K562 (cell line): ENCODE measurements at regions not wholly inside any gene's neighbourhood (a gene's known extent, or its start where the extent isn't known, plus 50 kb on each side); places are given as distances from the start of the nearest gene placed in this dataset.
A peak's percentile ranks its signal among the peaks of the same experiment; 100 is the strongest.

Source experiments
- ATAC-seq: fragments of 200-7000 bp; cut with Tn5 transposase; 3 replicates; pipeline ENCODE4 v1.9.1; 2020; ENCODE audit warnings: moderate library complexity
- BruUV-seq: library from RNA; stranded (reverse); fragments of 400-500 nt; replicated peaks from 2 replicates; lab custom pipeline; 2021; lab: Mats Ljungman, UMichigan
- CTCF ChIA-PET: fragments of 300-600 bp; formaldehyde crosslinking; extraction: SDS; loops from one replicate; lab custom pipeline; 2021; ENCODE audit warnings: low intra/inter-chr PET ratio; lab: Yijun Ruan, JAX
- POLR2A ChIA-PET: fragments of 300-600, 350-650 bp; sonication (Branson Sonifier 250); formaldehyde crosslinking; extraction: SDS; loops from one replicate; lab custom pipeline; 2021; ENCODE audit warnings: antibody characterized with exemption, inconsistent platforms; lab: Yijun Ruan, JAX
- DNase-seq, 4 experiments: peaks; one replicate each; pipeline versions ENCODE4 v3.0.0 to v3.0.0-alpha.2; 2011 to 2018; ENCODE audit warnings: low spot score in 3 of 4, mixed read lengths in 3 of 4; ENCODE audit errors: extremely low read depth in 1 of 4
- FAIRE-seq: peaks from 2 replicates; lab custom pipeline; 2011; peaks lifted over from hg19 to GRCh38; lab: Jason Lieb, UNC
- H2AFZ ChIP-seq: 2 replicates; pipeline ENCODE4 v1.6.0; 2011; ENCODE audit warnings: low read depth, low read length, control low read depth, inconsistent platforms
- H3K27ac ChIP-seq: fragments of 200-600 bp; 3 replicates; pipeline ENCODE4 v1.8.0; 2011; ENCODE audit warnings: low read depth, mild to moderate bottlenecking, control low read depth, inconsistent platforms, low read length, moderate library complexity, mixed read lengths; ENCODE audit errors: extremely low read depth
- H3K27me3 ChIP-seq, 2 experiments: fragments of 300-600 bp in 1 of 2; 2 replicates in 1 of 2; 3 replicates in 1 of 2; pipeline versions ENCODE4 v1.6.0 to v1.8.0; 2011; ENCODE audit warnings: inconsistent platforms in 2 of 2, low read length in 2 of 2, mild to moderate bottlenecking in 1 of 2, mixed read lengths in 1 of 2, moderate library complexity in 1 of 2; ENCODE audit not compliant: control insufficient read depth in 2 of 2, insufficient read depth in 2 of 2
- H3K36me3 ChIP-seq: fragments of 300-600 bp; 3 replicates; pipeline ENCODE4 v1.8.0; 2011; ENCODE audit warnings: mild to moderate bottlenecking, low read length, inconsistent platforms; ENCODE audit not compliant: control insufficient read depth, insufficient read depth
- H3K4me1 ChIP-seq, 2 experiments: fragments of 200-600 bp in 1 of 2; replicated peaks in 1 of 2; 2 replicates in 1 of 2; 3 replicates in 1 of 2; pipeline versions ENCODE4 v1.5.1 to v1.8.0; 2011; ENCODE audit warnings: inconsistent platforms in 2 of 2, low read length in 2 of 2, mild to moderate bottlenecking in 1 of 2, mixed read lengths in 1 of 2, moderate library complexity in 1 of 2; ENCODE audit not compliant: control insufficient read depth in 2 of 2, insufficient read depth in 2 of 2
- H3K4me2 ChIP-seq: 2 replicates; pipeline ENCODE4 v1.6.1; 2011; ENCODE audit warnings: low read length, control low read depth, inconsistent platforms, mixed read lengths; ENCODE audit not compliant: insufficient read depth
- H3K4me3 ChIP-seq: fragments of 200-600 bp; sonication (generic), shearing (Covaris generic); 2 replicates; pipeline ENCODE4 v1.5.1; 2016; ENCODE audit warnings: control low read depth, inconsistent platforms
- H3K79me2 ChIP-seq: fragments of 200-600 bp; 3 replicates; pipeline ENCODE4 v1.8.0; 2011; ENCODE audit warnings: low read length, inconsistent platforms; ENCODE audit not compliant: control insufficient read depth, insufficient read depth
- H3K9ac ChIP-seq, 2 experiments: 2 replicates each; pipeline versions ENCODE4 v1.6.0 to v1.6.1; 2011; ENCODE audit warnings: low read depth in 2 of 2, low read length in 2 of 2, control low read depth in 1 of 2, inconsistent platforms in 1 of 2, mild to moderate bottlenecking in 1 of 2, mixed read lengths in 1 of 2; ENCODE audit not compliant: insufficient read depth in 1 of 2
- H3K9me1 ChIP-seq: one replicate; pipeline ENCODE4 v1.6.0; 2011; ENCODE audit warnings: inconsistent platforms, mild to moderate bottlenecking, low read length, moderate library complexity; ENCODE audit not compliant: control insufficient read depth, insufficient read depth
- H3K9me3 ChIP-seq: replicated peaks from 2 replicates; pipeline ENCODE4 v1.5.1; 2011; ENCODE audit warnings: low read depth, low read length, inconsistent platforms; ENCODE audit not compliant: control insufficient read depth, insufficient read depth
- H4K20me1 ChIP-seq: replicated peaks from 2 replicates; pipeline ENCODE4 v1.6.1; 2011; ENCODE audit warnings: low read length, inconsistent platforms, mixed read lengths; ENCODE audit not compliant: control insufficient read depth, insufficient read depth
- EHMT2 ChIP-seq: fragments of 450-650 bp; IDR thresholded peaks from 2 replicates; pipeline ENCODE4 v1.6.1; 2018; ENCODE audit warnings: antibody characterized with exemption
- WGBS: fragments of 100-300 bp; shearing (Covaris generic); methylation state at CpG from one replicate; pipeline ENCODE4 v1.1.6; 2016; ENCODE audit warnings: low coverage, mixed read lengths; ENCODE audit not compliant: insufficient coverage; ENCODE audit errors: missing lambda C conversion rate; 5-methylcytosine and 5-hydroxymethylcytosine counted together
- in situ Hi-C: fragments of 300-500 bp; cut with MboI; formaldehyde crosslinking; loops from 4 replicates; pipeline ENCODE4 v1.15.0; 2018; ENCODE audit warnings: inconsistent platforms, mixed read lengths
- intact Hi-C: fragments of 100-400 bp; cut with micrococcal nuclease; formaldehyde crosslinking; loops from 2 replicates; pipeline ENCODE4 v1.14.2; 2022
- TF ChIP-seq, protein P1 (sequence below): IDR thresholded peaks from 2 replicates; pipeline ENCODE4 v1.6.1; 2011; ENCODE audit warnings: borderline replicate concordance, low read depth, mild to moderate bottlenecking, moderate library complexity, low read length; ENCODE audit not compliant: insufficient read depth, poor library complexity, severe bottlenecking
- TF ChIP-seq, protein P2 (sequence below), 2 experiments: fragments of 450-650 bp; formaldehyde crosslinking in 1 of 2; IDR thresholded peaks; 2 replicates each; pipeline versions ENCODE4 v1.4.0 to v1.6.1; 2014 to 2020; ENCODE audit warnings: mild to moderate bottlenecking in 2 of 2, borderline replicate concordance in 1 of 2, low read depth in 1 of 2

DNA sequence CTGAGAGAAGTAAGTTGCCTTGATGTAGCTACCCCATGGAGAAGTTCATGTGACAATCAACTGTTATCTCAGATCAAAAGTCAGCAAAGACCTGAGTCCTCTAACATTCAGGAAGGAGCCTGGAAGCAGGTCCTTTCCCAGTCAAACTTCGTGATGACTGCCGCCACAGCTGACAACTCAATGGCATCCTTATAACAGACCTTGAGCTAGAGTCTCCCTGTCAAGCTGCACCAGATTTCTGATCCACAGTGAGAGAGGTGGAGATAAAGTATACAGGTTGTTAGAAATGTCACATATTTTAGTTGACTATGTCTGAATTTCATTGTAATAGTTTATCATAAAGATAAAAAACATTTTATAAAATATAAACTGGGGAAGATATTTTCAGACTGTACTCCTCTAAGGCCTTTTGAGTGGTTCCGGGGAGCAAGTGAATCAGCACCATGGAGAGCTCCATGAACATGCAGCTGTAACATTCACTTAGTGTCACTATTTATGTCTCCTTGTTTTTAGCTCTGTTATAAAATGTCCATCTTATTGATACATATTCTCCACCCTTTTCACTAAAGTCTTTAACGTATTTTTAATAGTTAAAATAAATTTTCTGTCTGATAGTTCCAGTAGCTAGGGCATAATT is 1653.5 kb upstream of the AGA start:
- H3K9me3 ChIP-seq = no peaks in the 10 kb centered on the region
- DNase-seq (peak in 2 of 4 experiments; percentile 8 to 23), FAIRE-seq (no peak), ATAC-seq (no peak)
- no peaks in the 10 kb centered on the region for H3K9me1 ChIP-seq
- no peak overlapping the region for H3K9ac ChIP-seq
- H3K27me3 ChIP-seq = no peaks in the 10 kb centered on the region
- H3K4me2 ChIP-seq = no peak overlapping the region
- H3K4me3 ChIP-seq = no peak overlapping the region
- intact Hi-C loops (no loop called here), in situ Hi-C loops (no loop called here)
- H3K27ac ChIP-seq = no peak overlapping the region
- no TSS peak for BruUV-seq
- H4K20me1 ChIP-seq = no peaks in the 10 kb centered on the region
- no peaks in the 10 kb centered on the region for H3K36me3 ChIP-seq
- no peak overlapping the region for H2AFZ ChIP-seq
- no peaks in the 10 kb centered on the region for H3K4me1 ChIP-seq
- 3% methylated on average over 4 of the region's 4 CpGs for WGBS
- ChIA-PET POLR2A (no interaction called here), CTCF (no interaction called here)
- no peaks in the 10 kb centered on the region for H3K79me2 ChIP-seq
- TF ChIP-seq, protein P1, sequence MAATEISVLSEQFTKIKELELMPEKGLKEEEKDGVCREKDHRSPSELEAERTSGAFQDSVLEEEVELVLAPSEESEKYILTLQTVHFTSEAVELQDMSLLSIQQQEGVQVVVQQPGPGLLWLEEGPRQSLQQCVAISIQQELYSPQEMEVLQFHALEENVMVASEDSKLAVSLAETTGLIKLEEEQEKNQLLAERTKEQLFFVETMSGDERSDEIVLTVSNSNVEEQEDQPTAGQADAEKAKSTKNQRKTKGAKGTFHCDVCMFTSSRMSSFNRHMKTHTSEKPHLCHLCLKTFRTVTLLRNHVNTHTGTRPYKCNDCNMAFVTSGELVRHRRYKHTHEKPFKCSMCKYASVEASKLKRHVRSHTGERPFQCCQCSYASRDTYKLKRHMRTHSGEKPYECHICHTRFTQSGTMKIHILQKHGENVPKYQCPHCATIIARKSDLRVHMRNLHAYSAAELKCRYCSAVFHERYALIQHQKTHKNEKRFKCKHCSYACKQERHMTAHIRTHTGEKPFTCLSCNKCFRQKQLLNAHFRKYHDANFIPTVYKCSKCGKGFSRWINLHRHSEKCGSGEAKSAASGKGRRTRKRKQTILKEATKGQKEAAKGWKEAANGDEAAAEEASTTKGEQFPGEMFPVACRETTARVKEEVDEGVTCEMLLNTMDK = no peak
- TF ChIP-seq, protein P2, sequence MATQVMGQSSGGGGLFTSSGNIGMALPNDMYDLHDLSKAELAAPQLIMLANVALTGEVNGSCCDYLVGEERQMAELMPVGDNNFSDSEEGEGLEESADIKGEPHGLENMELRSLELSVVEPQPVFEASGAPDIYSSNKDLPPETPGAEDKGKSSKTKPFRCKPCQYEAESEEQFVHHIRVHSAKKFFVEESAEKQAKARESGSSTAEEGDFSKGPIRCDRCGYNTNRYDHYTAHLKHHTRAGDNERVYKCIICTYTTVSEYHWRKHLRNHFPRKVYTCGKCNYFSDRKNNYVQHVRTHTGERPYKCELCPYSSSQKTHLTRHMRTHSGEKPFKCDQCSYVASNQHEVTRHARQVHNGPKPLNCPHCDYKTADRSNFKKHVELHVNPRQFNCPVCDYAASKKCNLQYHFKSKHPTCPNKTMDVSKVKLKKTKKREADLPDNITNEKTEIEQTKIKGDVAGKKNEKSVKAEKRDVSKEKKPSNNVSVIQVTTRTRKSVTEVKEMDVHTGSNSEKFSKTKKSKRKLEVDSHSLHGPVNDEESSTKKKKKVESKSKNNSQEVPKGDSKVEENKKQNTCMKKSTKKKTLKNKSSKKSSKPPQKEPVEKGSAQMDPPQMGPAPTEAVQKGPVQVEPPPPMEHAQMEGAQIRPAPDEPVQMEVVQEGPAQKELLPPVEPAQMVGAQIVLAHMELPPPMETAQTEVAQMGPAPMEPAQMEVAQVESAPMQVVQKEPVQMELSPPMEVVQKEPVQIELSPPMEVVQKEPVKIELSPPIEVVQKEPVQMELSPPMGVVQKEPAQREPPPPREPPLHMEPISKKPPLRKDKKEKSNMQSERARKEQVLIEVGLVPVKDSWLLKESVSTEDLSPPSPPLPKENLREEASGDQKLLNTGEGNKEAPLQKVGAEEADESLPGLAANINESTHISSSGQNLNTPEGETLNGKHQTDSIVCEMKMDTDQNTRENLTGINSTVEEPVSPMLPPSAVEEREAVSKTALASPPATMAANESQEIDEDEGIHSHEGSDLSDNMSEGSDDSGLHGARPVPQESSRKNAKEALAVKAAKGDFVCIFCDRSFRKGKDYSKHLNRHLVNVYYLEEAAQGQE (IDR thresholded peaks at IDR 0.05; ENCODE audit: borderline replicate concordance) = peak; percentile 89
- TF ChIP-seq, protein P2 (CRISPR knock-in tag; IDR thresholded peaks at IDR 0.05; ENCODE audit: low read depth) = peak; percentile 73
- TF ChIP-seq EHMT2 = peak; percentile 67
